BE2C (cell line): ENCODE measurements at regions not wholly inside any gene's neighbourhood (a gene's known extent, or its start where the extent isn't known, plus 50 kb on each side); places are given as distances from the start of the nearest gene placed in this dataset.
"Not testable (repeated sequence)": the region's sequence is repeated elsewhere in the genome, so short reads cannot be mapped to it uniquely, and the experiment has no call there.

Experiments
- DNase-seq: peaks from one replicate; pipeline ENCODE4 v3.0.0-alpha.2; 2020
- H3K27me3 ChIP-seq: fragments of 250-450 bp; sonication (Bioruptor Pico); 2 replicates; pipeline ENCODE4 v1.5.1; 2020; ENCODE audit warnings: mild to moderate bottlenecking
- H3K36me3 ChIP-seq: fragments of 250-450 bp; sonication (Bioruptor Pico); 2 replicates; pipeline ENCODE4 v1.5.1; 2020; ENCODE audit warnings: mild to moderate bottlenecking
- H3K4me1 ChIP-seq: fragments of 250-450 bp; sonication (Bioruptor Pico); 2 replicates; pipeline ENCODE4 v1.5.1; 2020
- H3K4me3 ChIP-seq: 2 replicates; pipeline ENCODE4 v1.5.1; 2011; ENCODE audit warnings: low read depth, low read length
- H3K9me3 ChIP-seq: fragments of 250-450 bp; sonication (Bioruptor Pico); 2 replicates; pipeline ENCODE4 v1.5.1; 2020
- TF ChIP-seq, protein P1 (sequence below): IDR thresholded peaks from 2 replicates; pipeline ENCODE4 v1.5.1; 2012; ENCODE audit warnings: mild to moderate bottlenecking, low read depth, low read length

DNA sequence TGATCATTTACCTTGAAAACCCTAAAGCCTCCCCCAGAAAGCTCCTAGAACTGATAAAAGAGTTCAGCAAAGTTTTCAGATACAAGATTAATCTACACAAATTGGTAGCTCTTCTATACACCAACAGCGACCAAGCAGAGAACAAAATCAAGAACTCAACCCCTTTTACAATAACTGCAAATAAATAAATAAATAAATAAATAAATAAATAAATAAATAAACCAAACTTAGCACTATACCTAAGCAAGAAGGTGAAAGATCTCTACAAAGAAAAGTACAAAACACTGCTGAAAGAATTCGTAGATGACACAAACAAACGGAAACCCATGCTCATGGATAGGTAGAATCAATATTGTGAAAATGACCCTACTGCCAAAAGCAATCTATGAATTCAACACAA, 182.0 kb upstream of the RND3 start:
- Histone ChIP-seq H3K9me3 (no peaks in the 10 kb centered on the region), H3K27me3 (no peaks in the 10 kb centered on the region), H3K4me3 (no peak overlapping the region), H3K36me3 (no peaks in the 10 kb centered on the region), H3K4me1 (no peaks in the 10 kb centered on the region)
- TF ChIP-seq, protein P1, sequence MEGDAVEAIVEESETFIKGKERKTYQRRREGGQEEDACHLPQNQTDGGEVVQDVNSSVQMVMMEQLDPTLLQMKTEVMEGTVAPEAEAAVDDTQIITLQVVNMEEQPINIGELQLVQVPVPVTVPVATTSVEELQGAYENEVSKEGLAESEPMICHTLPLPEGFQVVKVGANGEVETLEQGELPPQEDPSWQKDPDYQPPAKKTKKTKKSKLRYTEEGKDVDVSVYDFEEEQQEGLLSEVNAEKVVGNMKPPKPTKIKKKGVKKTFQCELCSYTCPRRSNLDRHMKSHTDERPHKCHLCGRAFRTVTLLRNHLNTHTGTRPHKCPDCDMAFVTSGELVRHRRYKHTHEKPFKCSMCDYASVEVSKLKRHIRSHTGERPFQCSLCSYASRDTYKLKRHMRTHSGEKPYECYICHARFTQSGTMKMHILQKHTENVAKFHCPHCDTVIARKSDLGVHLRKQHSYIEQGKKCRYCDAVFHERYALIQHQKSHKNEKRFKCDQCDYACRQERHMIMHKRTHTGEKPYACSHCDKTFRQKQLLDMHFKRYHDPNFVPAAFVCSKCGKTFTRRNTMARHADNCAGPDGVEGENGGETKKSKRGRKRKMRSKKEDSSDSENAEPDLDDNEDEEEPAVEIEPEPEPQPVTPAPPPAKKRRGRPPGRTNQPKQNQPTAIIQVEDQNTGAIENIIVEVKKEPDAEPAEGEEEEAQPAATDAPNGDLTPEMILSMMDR = no peak
- no peak for DNase-seq

DNA sequence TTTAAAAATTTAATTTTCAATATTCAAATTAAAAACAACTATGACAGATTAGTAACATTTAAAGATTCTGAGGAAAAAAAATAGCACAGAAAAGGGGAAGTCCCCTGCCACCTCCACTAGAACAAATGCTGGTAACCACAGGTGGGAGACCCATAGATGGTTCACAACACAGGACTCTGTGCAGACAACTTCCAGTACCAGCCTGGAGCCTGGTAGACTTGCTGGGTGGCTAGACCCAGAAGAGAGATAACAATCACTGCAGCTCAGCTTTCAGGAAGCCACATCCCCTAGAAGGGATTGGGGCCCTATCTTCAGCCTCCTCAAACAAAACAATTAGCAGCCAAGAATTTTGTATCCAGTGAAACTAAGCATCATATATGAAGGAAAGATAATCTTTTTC, 179.6 kb upstream of the RND3 start:
- H3K27me3 ChIP-seq, H3K4me1 ChIP-seq, H3K4me3 ChIP-seq, DNase-seq, H3K36me3 ChIP-seq, H3K9me3 ChIP-seq: not testable (repeated sequence)

DNA sequence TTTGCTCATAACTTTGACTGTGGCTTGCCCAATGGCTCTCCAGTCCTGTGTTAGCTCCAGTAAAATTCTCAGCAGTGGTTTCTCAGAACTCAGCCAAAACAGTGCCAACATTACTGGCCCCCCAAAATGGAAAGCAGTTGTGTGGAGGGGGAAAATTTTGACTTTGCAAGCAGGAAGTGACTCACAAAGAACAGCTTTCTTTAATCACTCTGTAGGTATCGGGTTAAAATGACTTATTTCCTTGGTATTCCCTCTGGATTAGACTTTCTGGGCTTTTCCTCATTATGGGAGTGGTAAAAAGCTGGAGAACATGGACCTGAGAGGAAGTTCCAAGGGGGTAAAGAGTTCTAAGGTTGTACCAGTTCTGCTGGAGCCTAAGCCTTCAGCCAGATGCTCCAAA, 175.7 kb upstream of the RND3 start:
- DNase-seq = no peak
- no peaks in the 10 kb centered on the region for H3K4me1 ChIP-seq
- H3K36me3 ChIP-seq = no peaks in the 10 kb centered on the region
- H3K9me3 ChIP-seq = no peaks in the 10 kb centered on the region
- TF ChIP-seq, protein P1 = no peak
- no peaks in the 10 kb centered on the region for H3K27me3 ChIP-seq
- no peak overlapping the region for H3K4me3 ChIP-seq

- no peaks in the 10 kb centered on the region for H3K36me3 ChIP-seq
- no peaks in the 10 kb centered on the region for H3K4me1 ChIP-seq
- TF ChIP-seq, protein P1 = no peak
- H3K9me3 ChIP-seq = no peaks in the 10 kb centered on the region
- no peaks in the 10 kb centered on the region for H3K27me3 ChIP-seq
- no peak for DNase-seq
- no peak overlapping the region for H3K4me3 ChIP-seq
Measured at GRCh38 chr2:150656002-150656401, 168.5 kb upstream of the RND3 start.

GRCh38 chr2:150653351-150653750, 165.9 kb upstream of the RND3 start:
- Histone ChIP-seq H3K4me3 (no peak overlapping the region), H3K9me3 (no peaks in the 10 kb centered on the region), H3K4me1 (no peaks in the 10 kb centered on the region), H3K36me3 (no peaks in the 10 kb centered on the region), H3K27me3 (no peaks in the 10 kb centered on the region)
- no peak for DNase-seq
- TF ChIP-seq, protein P1 = no peak

DNA sequence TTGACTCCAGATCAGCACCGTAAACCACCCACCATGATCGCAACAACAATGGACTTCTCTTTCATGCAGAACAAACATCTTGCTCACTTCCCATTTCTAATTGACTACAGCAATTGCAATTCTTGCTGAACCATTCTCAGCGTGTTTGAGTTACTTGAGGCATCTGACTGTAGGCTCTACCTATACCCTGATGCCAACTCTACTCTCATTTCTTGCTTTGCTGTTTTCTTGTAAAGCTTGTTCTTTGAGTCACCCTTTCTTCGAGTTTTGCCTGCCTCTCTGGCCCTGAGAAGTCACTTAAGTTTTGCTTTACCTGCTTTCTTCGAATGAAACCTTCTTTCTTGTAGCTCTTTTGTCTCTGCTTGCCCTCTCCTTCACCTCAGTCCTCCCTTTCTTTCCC, 160.5 kb upstream of the RND3 start:
- no peak for DNase-seq
- TF ChIP-seq, protein P1 = no peak

DNA sequence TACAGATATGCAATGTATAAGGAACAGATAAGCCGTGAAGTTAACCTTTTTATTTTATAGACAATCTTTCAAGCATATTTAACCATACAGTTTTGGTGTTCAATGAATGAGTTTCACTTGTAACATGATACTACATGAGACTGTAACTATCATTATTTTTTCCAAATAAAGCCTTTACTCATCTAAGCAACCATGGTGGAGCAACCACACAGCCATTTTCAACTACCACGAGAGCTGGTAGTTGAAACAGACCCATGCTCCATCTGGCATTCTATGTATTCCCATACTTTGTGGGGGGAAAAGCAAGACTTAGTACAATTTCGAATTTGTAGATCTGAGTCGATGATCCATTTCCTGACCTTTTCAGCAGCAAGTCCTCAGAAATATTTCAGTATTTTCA, 159.3 kb upstream of the RND3 start:
- Histone ChIP-seq H3K27me3 (no peaks in the 10 kb centered on the region), H3K4me3 (no peak overlapping the region), H3K36me3 (no peaks in the 10 kb centered on the region), H3K9me3 (no peaks in the 10 kb centered on the region), H3K4me1 (no peaks in the 10 kb centered on the region)
- no peak for DNase-seq
- TF ChIP-seq, protein P1 = no peak

More for the DNA sequence above, 160.5 kb upstream of the RND3 start:
- no peaks in the 10 kb centered on the region for H3K4me1 ChIP-seq
- H3K36me3 ChIP-seq = no peaks in the 10 kb centered on the region
- H3K27me3 ChIP-seq = no peaks in the 10 kb centered on the region
- H3K4me3 ChIP-seq = no peak overlapping the region
- no peaks in the 10 kb centered on the region for H3K9me3 ChIP-seq
